Fibroblast of villous mesenchyme (primary cell): ENCODE measurements at regions not wholly inside any gene's neighbourhood (a gene's known extent, or its start where the extent isn't known, plus 50 kb on each side); places are given as distances from the start of the nearest gene placed in this dataset.
"Not testable (repeated sequence)": the region's sequence is repeated elsewhere in the genome, so short reads cannot be mapped to it uniquely, and the experiment has no call there.

Experiments used
- DNase-seq: peaks from one replicate; pipeline ENCODE4 v3.0.0-alpha.2; 2010; ENCODE audit warnings: low read depth
- H3K4me3 ChIP-seq: 2 replicates; pipeline ENCODE4 v1.5.1; 2011; ENCODE audit warnings: low read depth, mild to moderate bottlenecking, low read length
- CTCF ChIP-seq: IDR thresholded peaks from 2 replicates; pipeline ENCODE4 v1.5.1; 2012; ENCODE audit warnings: low read depth, mild to moderate bottlenecking, low read length; ENCODE audit not compliant: insufficient read depth

- DNase-seq = no peak
- no peak for TF ChIP-seq CTCF
- H3K4me3 ChIP-seq = no peak overlapping the region
Observed at GRCh38 chr7:11281953-11282352, 308.3 kb downstream of the PHF14 start.

- not testable (repeated sequence) for H3K4me3 ChIP-seq, DNase-seq
Observed at GRCh38 chr7:11283584-11283983, 309.9 kb downstream of the PHF14 start.

- DNase-seq = no peak
- no peak for TF ChIP-seq CTCF
- no peak overlapping the region for H3K4me3 ChIP-seq
Observed at GRCh38 chr7:11290863-11291262, 317.2 kb downstream of the PHF14 start.

- no peak for TF ChIP-seq CTCF
- H3K4me3 ChIP-seq = no peak overlapping the region
- DNase-seq = no peak
Observed at GRCh38 chr7:11294218-11294617, 320.5 kb downstream of the PHF14 start.

- no peak for DNase-seq
- no peak overlapping the region for H3K4me3 ChIP-seq
- TF ChIP-seq CTCF = no peak
Observed at GRCh38 chr7:11294965-11295364, 321.3 kb downstream of the PHF14 start.

GRCh38 chr7:11297126-11297625 is 323.5 kb downstream of the PHF14 start:
- no peak for DNase-seq
- TF ChIP-seq CTCF = no peak
- H3K4me3 ChIP-seq = no peak overlapping the region

- DNase-seq = no peak
- TF ChIP-seq CTCF = no peak
- no peak overlapping the region for H3K4me3 ChIP-seq
Observed at GRCh38 chr7:11297764-11298163, 324.1 kb downstream of the PHF14 start.

- no peak overlapping the region for H3K4me3 ChIP-seq
- no peak for DNase-seq
- TF ChIP-seq CTCF = no peak
Observed at GRCh38 chr7:11298220-11298619, 324.5 kb downstream of the PHF14 start.
